ENCODE measurements at regions not wholly inside any gene's neighbourhood (a gene's known extent, or its start where the extent isn't known, plus 50 kb on each side); places are given as distances from the start of the nearest gene placed in this dataset.

GRCh38 chr17:79154951-79155585 is 80.4 kb downstream of the ENGASE start:
- dilution Hi-C loops (cut with MboI; ENCODE audit: extremely low pct_ligation_motif_present, low sequenced_read_pairs) = no loop called here
- H3K9me3 ChIP-seq (replicated peaks; ENCODE audit: control insufficient read depth, insufficient read depth, low read length) = no peaks in the 10 kb centered on the region
- CTCF ChIA-PET = no interaction called here

More at GRCh38 chr17:79154951-79155585, 80.4 kb downstream of the ENGASE start:
- no peak overlapping the region for H2AFZ ChIP-seq (ENCODE audit: low read depth, low read length)
- no peak overlapping the region for H3K27ac ChIP-seq (ENCODE audit: insufficient read depth, low read depth, low read length)
- POLR2A ChIA-PET = no interaction called here
- BruUV-seq (replicated peaks) = no TSS peak
- H3K9me1 ChIP-seq (replicated peaks; ENCODE audit: control insufficient read depth, extremely low read depth, insufficient read depth, low read length) = no peaks in the 10 kb centered on the region
- no peaks in the 10 kb centered on the region for H3K36me3 ChIP-seq (ENCODE audit: control insufficient read depth in 2 of 2, extremely low read depth in 1 of 2, insufficient read depth in 2 of 2, low read length in 2 of 2)
- H4K20me1 ChIP-seq (replicated peaks; ENCODE audit: control insufficient read depth, extremely low read depth, insufficient read depth, low read length) = no peaks in the 10 kb centered on the region
- intact Hi-C loops (cut with micrococcal nuclease) = no loop called here
- no peak overlapping the region for H3K4me2 ChIP-seq (ENCODE audit: insufficient read depth, low read length)
- TF ChIP-seq POLR2AphosphoS5 (IDR thresholded peaks at IDR 0.05; ENCODE audit: insufficient read depth, low read depth, low read length) (no peak), GATA2 (IDR thresholded peaks at IDR 0.05; ENCODE audit: insufficient read depth, insufficient read length, low read depth, low read length) (no peak), FOS (IDR thresholded peaks at IDR 0.05; ENCODE audit: borderline replicate concordance, insufficient read depth, low read length) (no peak), JUN (IDR thresholded peaks at IDR 0.05; ENCODE audit: borderline replicate concordance, insufficient read depth, insufficient read length, low read depth) (no peak), MAX (IDR thresholded peaks at IDR 0.05; ENCODE audit: insufficient read depth, insufficient read length) (no peak), POLR2A (IDR thresholded peaks at IDR 0.05; ENCODE audit: low read depth, low read length) (no peak), MYC (IDR thresholded peaks at IDR 0.05; ENCODE audit: low read depth, low read length) (no peak), EZH2 (IDR thresholded peaks at IDR 0.05; ENCODE audit: borderline replicate concordance, low read depth, low read length, severe bottlenecking) (no peak)
- TF ChIP-seq, protein P1, sequence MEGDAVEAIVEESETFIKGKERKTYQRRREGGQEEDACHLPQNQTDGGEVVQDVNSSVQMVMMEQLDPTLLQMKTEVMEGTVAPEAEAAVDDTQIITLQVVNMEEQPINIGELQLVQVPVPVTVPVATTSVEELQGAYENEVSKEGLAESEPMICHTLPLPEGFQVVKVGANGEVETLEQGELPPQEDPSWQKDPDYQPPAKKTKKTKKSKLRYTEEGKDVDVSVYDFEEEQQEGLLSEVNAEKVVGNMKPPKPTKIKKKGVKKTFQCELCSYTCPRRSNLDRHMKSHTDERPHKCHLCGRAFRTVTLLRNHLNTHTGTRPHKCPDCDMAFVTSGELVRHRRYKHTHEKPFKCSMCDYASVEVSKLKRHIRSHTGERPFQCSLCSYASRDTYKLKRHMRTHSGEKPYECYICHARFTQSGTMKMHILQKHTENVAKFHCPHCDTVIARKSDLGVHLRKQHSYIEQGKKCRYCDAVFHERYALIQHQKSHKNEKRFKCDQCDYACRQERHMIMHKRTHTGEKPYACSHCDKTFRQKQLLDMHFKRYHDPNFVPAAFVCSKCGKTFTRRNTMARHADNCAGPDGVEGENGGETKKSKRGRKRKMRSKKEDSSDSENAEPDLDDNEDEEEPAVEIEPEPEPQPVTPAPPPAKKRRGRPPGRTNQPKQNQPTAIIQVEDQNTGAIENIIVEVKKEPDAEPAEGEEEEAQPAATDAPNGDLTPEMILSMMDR (IDR thresholded peaks at IDR 0.05; ENCODE audit: extremely low read depth in 1 of 2, insufficient read depth in 1 of 2, low read depth in 1 of 2, low read length in 2 of 2) = no peak
- no peak overlapping the region for H3K9ac ChIP-seq (replicated peaks; ENCODE audit: extremely low read depth, insufficient read depth, low read length)
- H3K79me2 ChIP-seq (ENCODE audit: control insufficient read depth, insufficient read depth, low read length) = no peaks in the 10 kb centered on the region
- DNase-seq (ENCODE audit: low read depth, low spot score) (no peak), FAIRE-seq (no peak)
- no peaks in the 10 kb centered on the region for H3K27me3 ChIP-seq (ENCODE audit: control insufficient read depth in 2 of 2, insufficient read depth in 2 of 2, low read length in 2 of 2)
- no peaks in the 10 kb centered on the region for H3K4me1 ChIP-seq (ENCODE audit: control insufficient read depth, extremely low read depth, insufficient read depth, low read length)
- H3K4me3 ChIP-seq (replicated peaks in 1 of 3; ENCODE audit: insufficient read depth in 1 of 3, low read depth in 1 of 3, low read length in 3 of 3) = no peak overlapping the region
